GM19328 (cell line): ENCODE measurements at regions not wholly inside any gene's neighbourhood (a gene's known extent, or its start where the extent isn't known, plus 50 kb on each side); places are given as distances from the start of the nearest gene placed in this dataset.

Source experiments
- ATAC-seq: cut with Tn5 transposase; IDR thresholded peaks from one replicate; pipeline ENCODE4 v1.9.1; 2021; ENCODE audit warnings: mild to moderate bottlenecking, moderate library complexity; ENCODE audit not compliant: unreplicated experiment

DNA sequence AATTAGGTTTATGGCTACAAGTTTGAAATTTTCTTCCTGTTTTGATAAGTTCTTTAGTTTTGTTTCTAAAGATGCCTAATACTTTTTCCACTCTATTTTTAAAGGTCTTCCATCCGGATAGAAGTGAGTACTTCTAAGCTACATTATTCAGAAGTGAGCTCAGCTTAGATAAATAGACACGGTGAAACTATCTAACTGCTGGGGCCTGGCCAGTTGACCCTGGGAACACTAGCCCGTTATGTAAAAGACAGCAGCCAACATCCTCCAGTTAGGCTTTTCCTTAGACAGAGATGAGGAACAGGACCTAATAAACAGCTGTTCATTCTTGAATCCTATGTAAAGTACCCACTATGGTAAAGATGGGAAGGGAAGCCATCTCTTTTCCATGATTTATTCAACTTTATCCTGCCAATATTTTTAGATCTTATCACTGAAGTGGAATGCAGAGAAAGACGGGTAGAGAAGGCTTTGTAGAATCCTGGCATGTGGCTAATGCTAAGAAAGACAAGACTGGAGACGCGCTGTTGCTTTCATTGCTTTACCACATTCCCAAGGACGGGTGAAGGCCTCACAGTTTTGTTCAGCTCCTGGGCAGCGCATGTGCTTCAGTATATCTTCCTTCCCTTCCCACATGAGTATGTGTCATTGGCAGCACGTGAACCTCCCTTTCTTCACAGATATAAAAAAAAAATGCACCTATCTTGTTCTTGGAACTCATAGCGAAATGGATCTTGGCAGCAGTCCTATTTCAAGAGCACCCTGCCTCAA lies 340.0 kb upstream of the MEOX2 start:
- no peak for ATAC-seq

GRCh38 chr7:16025696-16026095 lies 339.2 kb upstream of the MEOX2 start:
- no peak for ATAC-seq

- ATAC-seq, result no peak
Measured at GRCh38 chr7:16023503-16023902, 337.0 kb upstream of the MEOX2 start.

DNA sequence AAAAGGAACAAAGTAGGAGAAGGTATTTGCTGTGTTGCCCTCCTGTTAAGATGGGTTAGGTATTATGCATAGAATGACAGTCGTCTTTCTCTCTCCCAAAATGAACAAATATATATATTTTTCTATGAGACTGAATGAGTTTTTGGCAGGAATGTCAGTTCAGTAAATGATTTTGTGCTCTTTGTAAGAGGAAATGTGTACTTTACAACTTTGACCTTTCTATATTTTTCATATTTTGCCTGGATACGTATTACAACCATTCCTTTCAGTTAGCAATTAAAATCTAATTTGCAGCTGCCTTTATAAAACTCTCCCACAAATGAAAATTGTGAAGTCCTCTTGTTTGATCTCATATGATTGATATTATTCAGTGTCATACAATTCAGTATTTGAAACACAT lies 336.6 kb upstream of the MEOX2 start:
- ATAC-seq, result no peak

GRCh38 chr7:16021851-16022250 lies 335.4 kb upstream of the MEOX2 start:
- no peak for ATAC-seq

DNA sequence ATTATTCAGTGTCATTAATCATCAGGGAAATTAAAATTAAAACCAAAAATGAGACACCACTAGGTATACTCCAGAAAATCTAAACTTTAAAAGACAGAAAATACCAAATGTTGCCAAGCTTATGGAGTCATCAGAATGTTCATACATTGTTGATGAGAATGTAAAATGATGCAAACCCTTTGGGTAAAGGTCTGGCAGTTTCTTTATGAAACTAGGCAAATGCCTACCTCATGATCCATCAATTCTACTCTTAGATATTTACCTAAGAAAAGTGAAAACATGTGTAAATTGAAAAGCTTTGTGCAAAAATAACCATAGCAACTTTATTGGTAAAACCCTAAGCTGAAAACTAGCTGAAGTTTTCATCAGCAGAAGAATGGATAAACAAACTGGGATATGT lies 329.5 kb upstream of the MEOX2 start:
- no peak for ATAC-seq

DNA sequence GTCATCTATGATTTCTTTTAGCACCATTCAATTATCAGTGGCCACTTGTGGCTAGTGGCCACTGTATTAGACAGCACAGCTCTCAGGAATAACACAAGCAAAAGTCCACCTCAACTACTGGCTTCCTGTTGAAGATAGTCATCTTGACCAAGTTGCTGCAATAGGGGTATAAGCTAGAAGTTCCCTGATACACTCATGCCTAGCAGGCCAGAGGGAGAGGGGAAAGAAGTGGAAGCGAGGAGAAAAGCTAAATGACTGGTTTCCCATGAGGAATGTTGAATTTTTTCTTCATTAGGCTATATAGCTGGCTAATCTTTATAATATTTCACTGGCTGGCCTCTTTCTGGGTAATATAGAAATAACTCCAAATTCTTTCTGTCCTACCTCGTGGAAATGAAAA lies 327.5 kb upstream of the MEOX2 start:
- ATAC-seq, result no peak

- no peak for ATAC-seq
Measured at GRCh38 chr7:16007911-16008310, 321.4 kb upstream of the MEOX2 start.

- ATAC-seq, result no peak
Measured at GRCh38 chr7:16004702-16005101, 318.2 kb upstream of the MEOX2 start.

DNA sequence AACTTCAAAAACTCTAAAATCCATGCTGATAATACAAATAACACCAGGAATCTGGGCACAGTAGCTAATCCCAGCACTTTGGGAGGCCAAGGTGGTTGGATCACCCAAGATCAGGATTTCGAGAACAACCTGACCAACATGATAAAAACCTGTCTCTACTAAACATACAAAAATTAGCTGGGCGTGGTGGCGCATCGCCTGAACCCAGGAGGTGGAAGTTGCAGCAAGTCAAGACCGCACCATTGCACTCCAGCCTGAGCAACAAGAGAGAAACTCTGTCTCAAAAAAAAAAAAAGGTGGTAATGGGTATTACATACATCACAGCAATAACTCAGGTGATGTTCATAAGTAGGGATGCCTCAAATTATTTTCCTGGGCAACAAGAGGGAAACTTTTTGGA lies 315.0 kb upstream of the MEOX2 start:
- ATAC-seq, result no peak

DNA sequence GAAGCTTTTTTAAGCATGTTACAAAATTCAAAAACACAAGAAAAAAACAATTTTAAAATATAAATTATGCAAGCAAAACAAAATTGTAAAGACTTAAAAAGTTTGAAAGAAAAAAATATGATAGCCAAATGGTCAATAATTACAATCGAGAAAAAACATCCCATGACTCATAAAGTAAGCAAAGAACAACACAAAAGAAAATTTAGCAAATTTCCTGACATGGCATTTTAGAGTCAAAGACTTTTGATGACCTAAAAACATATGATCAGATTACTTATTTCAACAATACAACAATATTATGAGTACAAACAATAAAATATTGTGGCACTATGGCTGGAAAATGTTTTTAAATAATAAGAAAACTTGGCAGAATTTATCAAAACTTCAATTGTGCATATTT lies 312.1 kb upstream of the MEOX2 start:
- no peak for ATAC-seq

GRCh38 chr7:15995027-15995426 lies 308.5 kb upstream of the MEOX2 start:
- ATAC-seq, result no peak

GRCh38 chr7:15989194-15989593 lies 302.7 kb upstream of the MEOX2 start:
- no peak for ATAC-seq

DNA sequence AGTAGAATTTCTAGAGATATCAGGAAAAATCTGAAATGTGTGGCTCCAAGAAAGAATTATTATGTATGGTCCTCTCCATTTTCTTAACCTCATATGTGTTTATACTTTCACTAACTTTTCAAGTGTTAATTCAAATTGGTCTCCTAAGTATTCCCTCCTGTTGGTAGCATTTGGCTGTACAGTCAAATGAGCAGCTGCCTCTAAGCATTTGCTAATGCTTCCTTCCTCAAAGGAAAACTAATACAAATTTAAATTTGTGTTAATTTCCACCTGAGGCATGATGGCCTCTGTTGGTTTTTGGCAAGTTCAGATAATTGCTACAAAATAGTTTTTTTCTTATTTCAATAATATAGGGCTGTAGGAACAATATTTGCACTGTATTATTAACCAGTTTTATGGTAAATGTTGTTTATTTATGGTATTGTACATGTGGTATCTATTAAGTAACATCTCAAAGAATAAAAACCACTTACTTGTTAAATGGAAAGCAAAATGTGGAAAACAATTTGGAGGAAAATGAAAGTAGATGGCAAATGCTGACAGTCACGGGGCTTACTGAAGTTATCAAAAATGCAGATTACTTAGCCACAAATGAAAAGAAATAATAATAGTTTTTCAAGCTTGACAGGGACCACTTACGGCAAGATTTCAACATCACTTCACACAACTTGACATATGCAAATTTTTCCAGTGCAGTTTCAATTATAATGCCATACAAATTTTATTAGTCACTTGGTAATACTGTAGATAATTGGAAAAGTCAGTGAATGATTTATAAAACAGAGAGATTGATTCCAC lies 299.3 kb upstream of the MEOX2 start:
- ATAC-seq, result no peak

- no peak for ATAC-seq
Measured at GRCh38 chr7:15977663-15978062, 291.2 kb upstream of the MEOX2 start.

- ATAC-seq, result no peak
Measured at GRCh38 chr7:15972862-15973275, 286.4 kb upstream of the MEOX2 start.

DNA sequence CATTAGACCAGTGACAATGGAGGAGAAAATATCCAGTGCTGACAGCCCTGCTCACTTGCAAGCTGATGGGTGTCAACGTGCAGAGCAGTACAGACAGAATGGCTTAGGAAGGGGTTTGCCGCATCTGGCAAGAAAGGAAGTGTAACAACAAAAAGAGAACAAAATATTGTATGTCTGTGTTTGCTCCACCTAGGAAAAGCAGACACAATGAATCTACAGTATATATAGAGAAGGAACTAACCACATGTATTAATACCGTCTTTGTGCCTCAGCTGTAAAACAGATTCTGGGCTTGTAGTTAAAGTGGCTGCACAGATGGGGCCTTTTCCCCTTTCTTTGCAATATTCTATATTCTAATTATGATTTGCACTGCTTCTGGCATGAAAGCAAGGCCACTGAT lies 281.1 kb upstream of the MEOX2 start:
- no peak for ATAC-seq

DNA sequence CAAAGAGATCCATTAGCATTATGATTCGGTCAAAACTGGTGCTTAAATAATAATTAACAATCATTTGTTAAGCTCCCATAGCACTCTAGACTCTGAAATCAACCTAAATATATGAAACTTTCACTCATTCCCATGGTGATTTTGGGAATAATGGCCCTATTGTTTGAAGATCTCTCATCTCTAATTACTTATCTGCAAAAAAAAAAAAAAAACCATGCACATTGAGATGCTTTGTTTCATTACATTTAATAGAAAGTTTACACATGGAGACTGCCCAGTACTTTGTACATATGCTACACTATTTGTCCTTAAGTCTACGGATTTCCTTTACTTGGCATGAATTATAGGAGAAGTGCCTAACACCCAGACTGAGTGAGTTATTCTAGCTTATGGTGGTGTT lies 280.6 kb upstream of the MEOX2 start:
- ATAC-seq, result no peak

- no peak for ATAC-seq
Measured at GRCh38 chr7:15963206-15963605, 276.7 kb upstream of the MEOX2 start.

DNA sequence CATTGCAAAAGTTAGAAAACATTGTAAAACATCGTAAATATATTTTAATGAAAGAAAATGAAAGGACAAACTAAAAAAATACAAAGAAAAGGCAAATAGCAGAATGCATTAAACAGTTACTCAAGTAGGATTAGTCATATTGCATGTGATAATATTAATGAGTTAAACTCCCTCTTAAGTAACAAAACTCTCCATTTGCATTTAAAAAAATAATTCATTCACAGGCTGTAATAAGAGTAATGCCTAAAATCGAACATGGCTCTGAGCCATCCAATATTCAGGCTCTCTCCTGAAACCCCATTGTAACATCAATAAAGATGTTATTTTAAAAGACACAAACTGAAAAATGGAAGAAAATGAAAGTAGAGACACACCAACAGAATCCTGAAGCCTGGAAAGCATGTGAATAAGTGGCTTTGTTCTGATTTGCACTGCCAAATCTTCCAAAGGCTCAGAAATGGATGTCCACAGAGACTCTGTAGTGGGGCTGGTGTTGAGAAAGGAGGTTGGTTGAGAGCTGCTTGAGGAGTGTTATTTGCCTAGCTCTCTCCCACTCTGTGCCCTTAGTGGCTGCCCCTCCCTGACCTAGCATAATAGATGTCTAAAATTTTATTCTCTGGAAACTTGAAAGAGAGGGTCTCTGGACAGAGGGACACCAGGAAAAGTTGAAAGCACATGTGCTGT lies 268.3 kb upstream of the MEOX2 start:
- ATAC-seq, result no peak

GRCh38 chr7:15950299-15950698 lies 263.8 kb upstream of the MEOX2 start:
- no peak for ATAC-seq

- no peak for ATAC-seq
Measured at GRCh38 chr7:15947754-15948153, 261.3 kb upstream of the MEOX2 start.
